ENCODE measurements at regions not wholly inside any gene's neighbourhood (a gene's known extent, or its start where the extent isn't known, plus 50 kb on each side); places are given as distances from the start of the nearest gene placed in this dataset.

- Mint-ChIP-seq H3K36me3 (ENCODE audit: low read depth) (peaks cover 15% of the 10 kb centered on the region), H3K4me1 (ENCODE audit: low read depth) (peaks cover 2% of the 10 kb centered on the region), H3K4me3 (no peak overlapping the region), H3K27me3 (no peaks in the 10 kb centered on the region), H3K27ac (no peak overlapping the region), H3K9me3 (peaks cover 42% of the 10 kb centered on the region)
Measured at GRCh38 chr12:19706936-19707335, 267.6 kb downstream of the AEBP2 start.

DNA sequence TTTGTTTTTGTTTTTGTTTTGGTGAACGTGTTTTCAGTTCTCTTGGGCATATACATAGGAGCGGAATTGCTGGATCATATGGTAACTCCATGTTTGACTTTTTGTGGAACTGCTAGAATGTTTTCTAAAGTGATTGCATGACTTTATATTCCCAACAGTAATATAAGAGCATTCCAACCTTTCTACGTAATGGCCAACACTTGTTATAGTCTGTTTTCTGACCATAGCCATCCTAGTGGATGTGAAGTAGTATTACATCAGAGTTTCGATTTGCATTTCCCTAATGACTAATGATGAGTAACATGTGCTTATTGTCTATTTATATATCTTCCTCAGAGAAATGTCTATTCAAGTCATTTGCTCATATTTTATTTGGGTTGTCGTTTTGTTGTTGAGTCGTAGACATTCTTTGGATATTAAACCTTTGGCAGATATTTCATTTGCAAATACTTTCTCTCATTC lies 268.7 kb downstream of the AEBP2 start:
- Mint-ChIP-seq H3K9me3 (peaks cover 36% of the 10 kb centered on the region), H3K27ac (no peak overlapping the region), H3K27me3 (no peaks in the 10 kb centered on the region), H3K4me1 (ENCODE audit: low read depth) (peaks cover 5% of the 10 kb centered on the region), H3K36me3 (ENCODE audit: low read depth) (peaks cover 11% of the 10 kb centered on the region), H3K4me3 (no peak overlapping the region)

DNA sequence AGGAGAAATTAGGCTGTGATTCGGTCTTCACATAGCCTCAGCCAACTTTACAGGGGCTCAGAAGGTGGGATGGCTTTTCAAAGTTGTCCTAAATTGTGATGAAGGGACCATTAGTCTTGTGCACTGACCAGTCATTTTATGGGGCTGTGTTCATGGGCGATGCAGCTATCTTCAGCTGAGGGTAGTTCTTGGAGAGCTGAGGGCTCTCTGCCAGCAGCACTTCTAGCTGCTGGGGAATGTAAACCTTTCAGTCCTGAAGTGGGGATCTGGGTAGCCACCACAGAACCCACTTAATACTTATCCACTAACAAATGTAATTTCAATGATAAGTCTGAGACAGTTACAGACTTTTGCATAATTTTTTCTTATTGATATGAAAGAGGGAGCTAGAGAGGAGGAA lies 270.6 kb downstream of the AEBP2 start:
- peaks cover 5% of the 10 kb centered on the region for H3K4me1 Mint-ChIP-seq (ENCODE audit: low read depth)
- no peaks in the 10 kb centered on the region for H3K27me3 Mint-ChIP-seq
- peaks cover 4% of the 10 kb centered on the region for H3K36me3 Mint-ChIP-seq (ENCODE audit: low read depth)
- peaks cover 23% of the 10 kb centered on the region for H3K9me3 Mint-ChIP-seq
- H3K4me3 Mint-ChIP-seq = no peak overlapping the region
- H3K27ac Mint-ChIP-seq = no peak overlapping the region

- peaks cover 4% of the 10 kb centered on the region for H3K36me3 Mint-ChIP-seq (ENCODE audit: low read depth)
Measured at GRCh38 chr12:19710811-19711793, 271.8 kb downstream of the AEBP2 start.

GRCh38 chr12:19712041-19712440 lies 272.7 kb downstream of the AEBP2 start:
- Mint-ChIP-seq H3K9me3 (peaks cover 11% of the 10 kb centered on the region), H3K27ac (no peak overlapping the region), H3K36me3 (ENCODE audit: low read depth) (peaks cover 4% of the 10 kb centered on the region), H3K27me3 (no peaks in the 10 kb centered on the region), H3K4me3 (no peak overlapping the region), H3K4me1 (ENCODE audit: low read depth) (peaks cover 5% of the 10 kb centered on the region)

More at GRCh38 chr12:19710811-19711793, 271.8 kb downstream of the AEBP2 start:
- Mint-ChIP-seq H3K27me3 (no peaks in the 10 kb centered on the region), H3K9me3 (peaks cover 16% of the 10 kb centered on the region), H3K4me3 (no peak overlapping the region), H3K4me1 (ENCODE audit: low read depth) (peaks cover 5% of the 10 kb centered on the region), H3K27ac (no peak overlapping the region)

DNA sequence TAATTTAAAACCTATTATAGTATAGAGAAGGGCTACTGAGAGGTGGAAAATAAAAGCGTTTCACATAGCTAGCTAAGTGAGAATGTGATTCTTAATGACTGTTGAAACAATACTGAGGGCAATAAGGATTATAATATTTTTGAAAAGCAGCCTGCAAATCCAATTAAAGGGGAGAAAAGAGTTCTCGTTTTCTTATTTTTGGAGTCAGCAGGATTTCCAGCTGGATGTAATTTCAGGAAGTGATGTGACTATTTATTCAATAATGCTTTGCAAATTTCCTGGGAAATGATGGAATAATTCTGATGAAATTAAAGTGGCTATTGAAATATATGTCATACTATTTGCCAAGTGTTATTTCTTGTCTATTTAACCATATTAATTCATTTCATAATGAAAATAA lies 279.1 kb downstream of the AEBP2 start:
- Mint-ChIP-seq H3K4me1 (ENCODE audit: low read depth) (peaks cover 7% of the 10 kb centered on the region), H3K27ac (no peak overlapping the region), H3K36me3 (ENCODE audit: low read depth) (no peaks in the 10 kb centered on the region), H3K9me3 (peaks cover 2% of the 10 kb centered on the region), H3K27me3 (no peaks in the 10 kb centered on the region), H3K4me3 (no peak overlapping the region)

- no peaks in the 10 kb centered on the region for H3K27me3 Mint-ChIP-seq
- H3K9me3 Mint-ChIP-seq = no peaks in the 10 kb centered on the region
- no peak overlapping the region for H3K27ac Mint-ChIP-seq
- H3K4me1 Mint-ChIP-seq (ENCODE audit: low read depth) = peaks cover 7% of the 10 kb centered on the region
- no peak overlapping the region for H3K4me3 Mint-ChIP-seq
- H3K36me3 Mint-ChIP-seq (ENCODE audit: low read depth) = no peaks in the 10 kb centered on the region
Measured at GRCh38 chr12:19719672-19720071, 280.4 kb downstream of the AEBP2 start.

- Mint-ChIP-seq H3K9me3 (peaks cover 4% of the 10 kb centered on the region), H3K36me3 (ENCODE audit: low read depth) (no peaks in the 10 kb centered on the region), H3K27ac (no peak overlapping the region), H3K27me3 (no peaks in the 10 kb centered on the region), H3K4me1 (ENCODE audit: low read depth) (no peaks in the 10 kb centered on the region), H3K4me3 (no peak overlapping the region)
Measured at GRCh38 chr12:19726122-19726521, 286.8 kb downstream of the AEBP2 start.

DNA sequence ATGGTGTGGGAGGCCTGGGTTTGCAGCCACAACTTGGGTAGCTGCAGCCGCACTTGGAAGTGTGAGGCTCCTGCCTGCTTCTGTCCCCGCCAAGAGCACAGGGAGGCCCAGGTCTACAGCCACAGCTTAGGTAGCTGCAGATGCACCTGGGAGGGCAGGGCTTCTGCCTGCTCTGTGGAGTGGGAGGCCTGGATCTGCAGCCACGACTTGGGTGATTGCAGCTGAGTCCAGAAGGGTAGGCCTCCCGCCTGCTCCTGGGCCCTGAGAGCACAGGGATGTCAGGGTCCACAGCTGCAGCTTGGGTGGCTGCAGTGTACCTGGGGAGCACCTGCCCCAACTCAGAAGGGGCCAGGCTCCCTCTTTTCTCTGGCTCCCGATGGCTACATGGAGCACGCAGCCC lies 287.3 kb downstream of the AEBP2 start:
- Mint-ChIP-seq H3K9me3 (peaks cover 4% of the 10 kb centered on the region), H3K27ac (no peak overlapping the region), H3K4me1 (ENCODE audit: low read depth) (no peaks in the 10 kb centered on the region), H3K36me3 (ENCODE audit: low read depth) (no peaks in the 10 kb centered on the region), H3K4me3 (no peak overlapping the region), H3K27me3 (no peaks in the 10 kb centered on the region)

DNA sequence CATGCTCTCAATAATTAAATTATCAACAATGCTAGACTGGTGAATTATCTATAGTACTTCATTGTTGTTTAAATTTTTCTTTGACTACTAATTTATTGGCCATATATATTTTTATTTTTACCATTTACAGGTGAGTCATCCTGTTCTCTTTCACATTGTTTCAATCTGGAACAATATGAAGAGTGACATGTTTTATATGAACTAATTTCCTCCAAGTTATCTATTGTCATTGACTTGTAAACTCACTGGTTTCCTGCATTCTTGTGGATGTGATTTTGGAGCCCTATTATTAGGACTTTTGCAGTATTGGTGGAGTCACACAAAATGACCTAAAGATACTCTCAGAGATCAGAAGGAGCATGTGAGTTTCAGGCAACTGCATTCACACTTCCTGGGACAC lies 297.7 kb downstream of the AEBP2 start:
- Mint-ChIP-seq H3K27me3 (no peaks in the 10 kb centered on the region), H3K9me3 (no peaks in the 10 kb centered on the region), H3K27ac (no peak overlapping the region), H3K36me3 (ENCODE audit: low read depth) (no peaks in the 10 kb centered on the region), H3K4me1 (ENCODE audit: low read depth) (no peaks in the 10 kb centered on the region), H3K4me3 (no peak overlapping the region)

- no peaks in the 10 kb centered on the region for H3K36me3 Mint-ChIP-seq (ENCODE audit: low read depth)
- no peak overlapping the region for H3K27ac Mint-ChIP-seq
- no peaks in the 10 kb centered on the region for H3K27me3 Mint-ChIP-seq
Measured at GRCh38 chr12:19739195-19739776, 300.0 kb downstream of the AEBP2 start.

DNA sequence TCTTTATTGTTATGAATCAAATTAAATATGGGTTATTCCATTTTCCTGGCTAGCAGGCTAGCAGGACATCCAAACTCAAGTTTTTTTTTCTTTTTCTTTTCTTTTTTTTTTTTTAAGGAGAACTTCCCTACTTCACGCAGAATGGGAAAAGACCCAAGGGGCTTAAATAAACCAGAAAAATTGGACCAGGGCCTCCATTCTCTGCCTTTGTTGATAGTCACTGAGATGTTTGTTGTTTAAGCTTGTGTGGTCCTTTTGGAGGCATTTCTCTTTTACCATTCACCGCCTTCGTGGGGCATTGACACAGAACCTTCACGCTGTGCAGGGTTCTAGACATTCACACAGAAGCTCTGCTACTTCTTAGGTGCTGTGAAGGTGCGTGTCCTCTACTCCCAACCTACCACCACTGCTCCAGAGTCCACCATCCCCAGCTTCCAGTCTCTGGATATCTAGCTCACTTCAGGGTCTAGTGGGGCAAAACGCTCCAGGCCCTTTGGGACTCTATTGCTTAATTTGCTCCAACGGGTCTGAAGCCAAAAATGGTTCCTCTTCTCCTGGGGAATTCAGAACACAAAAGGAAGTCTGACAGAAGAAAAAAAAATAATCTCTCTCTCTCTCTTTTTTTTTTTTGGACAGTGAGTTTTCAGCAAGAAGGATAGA lies 301.3 kb downstream of the AEBP2 start:
- Mint-ChIP-seq H3K27me3 (no peaks in the 10 kb centered on the region), H3K36me3 (ENCODE audit: low read depth) (no peaks in the 10 kb centered on the region), H3K9me3 (no peaks in the 10 kb centered on the region), H3K4me3 (no peak overlapping the region), H3K4me1 (ENCODE audit: low read depth) (peaks cover 4% of the 10 kb centered on the region), H3K27ac (no peak overlapping the region)

More at GRCh38 chr12:19739195-19739776, 300.0 kb downstream of the AEBP2 start:
- H3K4me3 Mint-ChIP-seq = no peak overlapping the region
- no peaks in the 10 kb centered on the region for H3K4me1 Mint-ChIP-seq (ENCODE audit: low read depth)
- H3K9me3 Mint-ChIP-seq = no peaks in the 10 kb centered on the region

- no peaks in the 10 kb centered on the region for H3K27me3 Mint-ChIP-seq
- peaks cover 4% of the 10 kb centered on the region for H3K4me1 Mint-ChIP-seq (ENCODE audit: low read depth)
- H3K36me3 Mint-ChIP-seq (ENCODE audit: low read depth) = no peaks in the 10 kb centered on the region
- no peak overlapping the region for H3K27ac Mint-ChIP-seq
- H3K4me3 Mint-ChIP-seq = no peak overlapping the region
- H3K9me3 Mint-ChIP-seq = no peaks in the 10 kb centered on the region
Measured at GRCh38 chr12:19741132-19741489, 301.8 kb downstream of the AEBP2 start.

DNA sequence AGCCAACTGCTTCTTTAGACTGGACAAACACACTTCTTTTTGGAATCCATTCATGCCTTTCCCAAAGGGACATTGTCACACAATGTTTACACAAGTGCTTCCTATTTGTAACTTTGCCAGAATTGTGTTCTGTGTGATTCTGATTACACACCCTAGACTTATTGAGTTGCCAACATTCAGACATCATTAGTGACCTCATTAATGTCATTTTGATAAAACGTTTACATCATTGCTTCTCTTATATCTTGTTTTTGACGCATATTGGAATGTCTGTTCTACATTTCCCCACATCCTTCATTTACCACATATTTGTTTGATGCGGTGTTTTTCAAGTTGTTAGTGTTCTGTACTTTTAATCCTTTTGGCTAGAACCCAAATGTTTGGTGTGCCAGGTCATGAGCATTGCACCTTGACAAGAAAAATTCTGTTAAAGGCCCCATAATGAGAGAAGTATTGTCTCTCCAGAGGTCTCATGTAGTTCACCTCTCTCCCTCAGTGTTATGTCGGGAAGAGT lies 305.5 kb downstream of the AEBP2 start:
- Mint-ChIP-seq H3K27ac (no peak overlapping the region), H3K27me3 (peaks cover 3% of the 10 kb centered on the region), H3K9me3 (no peaks in the 10 kb centered on the region), H3K36me3 (ENCODE audit: low read depth) (no peaks in the 10 kb centered on the region), H3K4me1 (ENCODE audit: low read depth) (peaks cover 4% of the 10 kb centered on the region), H3K4me3 (no peak overlapping the region)

- H3K27me3 Mint-ChIP-seq = peaks cover 3% of the 10 kb centered on the region
- H3K4me1 Mint-ChIP-seq (ENCODE audit: low read depth) = peaks cover 4% of the 10 kb centered on the region
- no peaks in the 10 kb centered on the region for H3K9me3 Mint-ChIP-seq
- no peak overlapping the region for H3K27ac Mint-ChIP-seq
- H3K4me3 Mint-ChIP-seq = no peak overlapping the region
- no peaks in the 10 kb centered on the region for H3K36me3 Mint-ChIP-seq (ENCODE audit: low read depth)
Measured at GRCh38 chr12:19746471-19746870, 307.2 kb downstream of the AEBP2 start.

Data from stimulated activated naive CD8-positive, alpha-beta T cell treated with anti-CD3 and anti-CD28 coated beads, Interleukin-15, Interleukin-2, amounts not matched to agents 100 ng/mL and 50 ng/mL, for 24 hours (primary cell).